OCI-LY7 (cell line): ENCODE measurements at regions not wholly inside any gene's neighbourhood (a gene's known extent, or its start where the extent isn't known, plus 50 kb on each side); places are given as distances from the start of the nearest gene placed in this dataset.

ENCODE experiments used
- CTCF ChIP-seq: fragments of 200-600 bp; sonication (generic); conservative IDR thresholded peaks from 2 replicates; pipeline ENCODE4 v1.5.1; 2014; ENCODE audit warnings: mild to moderate bottlenecking, antibody characterized with exemption, low read length, moderate library complexity, mixed read lengths
- EZH2phosphoT487 ChIP-seq: fragments of 200-600 bp; sonication (generic); IDR thresholded peaks from 2 replicates; pipeline ENCODE4 v1.6.1; 2018; ENCODE audit warnings: low read depth, borderline replicate concordance, mild to moderate bottlenecking, mixed run types, antibody characterized with exemption, low read length, moderate library complexity, mixed read lengths

- no peak for TF ChIP-seq CTCF
- TF ChIP-seq EZH2phosphoT487: no peak
Observed at GRCh38 chr9:29798599-29798998, 2225.3 kb upstream of the C9orf72 start.
